IMR-90 (cell line): ENCODE measurements at regions not wholly inside any gene's neighbourhood (a gene's known extent, or its start where the extent isn't known, plus 50 kb on each side); places are given as distances from the start of the nearest gene placed in this dataset.
"Not testable (repeated sequence)": the region's sequence is repeated elsewhere in the genome, so short reads cannot be mapped to it uniquely, and the experiment has no call there.

Experiments
- ATAC-seq: fragments of 200-7000 bp; cut with Tn5 transposase; 2 replicates; pipeline ENCODE4 v1.9.1; 2020; ENCODE audit warnings: low read depth, mild to moderate bottlenecking, moderate library complexity
- BruUV-seq: library from RNA; stranded (reverse); fragments of 400-500 nt; replicated peaks from 2 replicates; lab custom pipeline; 2021; lab: Mats Ljungman, UMichigan
- CTCF ChIA-PET: fragments of 300-600 bp; formaldehyde crosslinking; extraction: SDS; loops from one replicate; lab custom pipeline; 2021; ENCODE audit warnings: antibody characterized with exemption; lab: Yijun Ruan, JAX
- POLR2A ChIA-PET: fragments of 300-600 bp; sonication (Branson Sonifier 250); formaldehyde crosslinking; loops from one replicate; lab custom pipeline; 2022; ENCODE audit warnings: antibody characterized with exemption; ENCODE audit not compliant: unreplicated experiment; lab: Charles Lee
- DNase-seq: peaks from one replicate; pipeline ENCODE4 v3.0.0; 2013
- H2AFZ ChIP-seq: replicated peaks from 2 replicates; pipeline ENCODE3; 2013; ENCODE audit warnings: low read length, mild to moderate bottlenecking; ENCODE audit not compliant: poor library complexity
- H2AK5ac ChIP-seq: 2 replicates; pipeline ENCODE4 v1.6.1; 2013; ENCODE audit warnings: low read depth, low read length, inconsistent platforms
- H2AK9ac ChIP-seq: replicated peaks from 2 replicates; pipeline ENCODE3; 2013; ENCODE audit warnings: mild to moderate bottlenecking, low read depth, low read length, moderate library complexity; ENCODE audit not compliant: poor library complexity
- H2BK120ac ChIP-seq: 2 replicates; pipeline ENCODE4 v1.6.1; 2013; ENCODE audit warnings: low read depth, low read length, inconsistent platforms
- H2BK15ac ChIP-seq: 3 replicates; pipeline ENCODE4 v1.6.1; 2013; ENCODE audit warnings: low read depth, low read length, inconsistent platforms
- H2BK20ac ChIP-seq: 2 replicates; pipeline ENCODE4 v1.6.1; 2013; ENCODE audit warnings: low read depth, mild to moderate bottlenecking, inconsistent platforms, low read length, moderate library complexity
- H2BK5ac ChIP-seq: 2 replicates; pipeline ENCODE4 v1.6.1; 2013; ENCODE audit warnings: mild to moderate bottlenecking, low read depth, low read length, inconsistent platforms; ENCODE audit not compliant: poor library complexity, severe bottlenecking
- H3K14ac ChIP-seq: replicated peaks from 2 replicates; pipeline ENCODE4 v1.6.1; 2013; ENCODE audit warnings: low read depth, low read length, inconsistent platforms
- H3K18ac ChIP-seq: 2 replicates; pipeline ENCODE4 v1.6.1; 2013; ENCODE audit warnings: low read depth, low read length, control low read depth
- H3K23ac ChIP-seq: 2 replicates; pipeline ENCODE4 v1.6.1; 2013; ENCODE audit warnings: low read depth, low read length, inconsistent platforms
- H3K27ac ChIP-seq: 2 replicates; pipeline ENCODE4 v1.5.1; 2013; ENCODE audit warnings: mild to moderate bottlenecking, control low read depth, low read length; ENCODE audit not compliant: insufficient read depth
- H3K27me3 ChIP-seq: 2 replicates; pipeline ENCODE4 v1.6.1; 2013; ENCODE audit warnings: low read length; ENCODE audit not compliant: control insufficient read depth, insufficient read depth
- H3K36me3 ChIP-seq: 2 replicates; pipeline ENCODE4 v1.6.1; 2013; ENCODE audit warnings: low read length, mixed read lengths; ENCODE audit not compliant: control insufficient read depth, insufficient read depth
- H3K4ac ChIP-seq: 2 replicates; pipeline ENCODE4 v1.6.1; 2013; ENCODE audit warnings: low read depth, low read length, inconsistent platforms
- H3K4me1 ChIP-seq: 2 replicates; pipeline ENCODE4 v1.6.1; 2013; ENCODE audit warnings: low read length, mixed read lengths; ENCODE audit not compliant: control insufficient read depth, insufficient read depth
- H3K4me2 ChIP-seq: 2 replicates; pipeline ENCODE4 v1.6.1; 2013; ENCODE audit warnings: low read depth, mild to moderate bottlenecking, control low read depth, low read length, moderate library complexity
- H3K4me3 ChIP-seq: 2 replicates; pipeline ENCODE4 v1.5.1; 2013; ENCODE audit warnings: low read depth, mild to moderate bottlenecking, control low read depth, low read length, moderate library complexity; ENCODE audit not compliant: insufficient read depth
- H3K56ac ChIP-seq: 2 replicates; pipeline ENCODE4 v1.6.1; 2013; ENCODE audit warnings: low read length, inconsistent platforms; ENCODE audit not compliant: insufficient read depth; ENCODE audit errors: extremely low read depth
- H3K79me1 ChIP-seq, 2 experiments: 2 replicates each; pipeline ENCODE4 v1.6.1; 2013; ENCODE audit warnings: low read length in 2 of 2, inconsistent platforms in 1 of 2, low read depth in 1 of 2
- H3K9ac ChIP-seq: 2 replicates; pipeline ENCODE4 v1.6.1; 2013; ENCODE audit warnings: low read depth, low read length, control low read depth
- H3K9me1 ChIP-seq: 2 replicates; pipeline ENCODE4 v1.6.1; 2013; ENCODE audit warnings: low read length, inconsistent platforms; ENCODE audit not compliant: insufficient read depth
- H3K9me3 ChIP-seq: 2 replicates; pipeline ENCODE4 v1.6.1; 2013; ENCODE audit warnings: low read length; ENCODE audit not compliant: control insufficient read depth, insufficient read depth
- H4K20me1 ChIP-seq: 2 replicates; pipeline ENCODE4 v1.6.1; 2013; ENCODE audit warnings: low read length, inconsistent platforms; ENCODE audit not compliant: insufficient read depth
- H4K5ac ChIP-seq: 2 replicates; pipeline ENCODE4 v1.6.1; 2013; ENCODE audit warnings: mild to moderate bottlenecking, low read depth, low read length, control low read depth
- H4K8ac ChIP-seq, 2 experiments: 2 replicates each; pipeline ENCODE4 v1.6.1; 2013; ENCODE audit warnings: low read depth in 2 of 2, low read length in 2 of 2, control low read depth in 1 of 2, inconsistent platforms in 1 of 2
- H4K91ac ChIP-seq: 2 replicates; pipeline ENCODE4 v1.6.1; 2013; ENCODE audit warnings: low read depth, low read length, inconsistent platforms; ENCODE audit not compliant: insufficient read depth
- CTCF ChIP-seq: conservative IDR thresholded peaks from 2 replicates; pipeline ENCODE4 v1.5.1; 2012; ENCODE audit warnings: mild to moderate bottlenecking, low read depth, low read length, improper control_type of control experiment
- NFE2L2 ChIP-seq: fragments of 150-350 bp; IDR thresholded peaks from 2 replicates; pipeline ENCODE4 v1.6.1; 2016; ENCODE audit warnings: low read depth, mild to moderate bottlenecking, low read length
- RAD21 ChIP-seq: IDR thresholded peaks from 2 replicates; pipeline ENCODE4 v1.6.1; 2012; ENCODE audit warnings: low read length, improper control_type of control experiment
- SMC3 ChIP-seq: fragments of 150-350 bp; IDR thresholded peaks from 2 replicates; pipeline ENCODE4 v1.6.1; 2016; ENCODE audit warnings: low read depth, mild to moderate bottlenecking, antibody characterized with exemption, low read length, moderate library complexity
- WGBS, 2 experiments: methylation state at CpG; one replicate each; pipeline versions ENCODE4 v1.1.5 to v1.1.7; 2013; ENCODE audit warnings: missing lambda C conversion rate in 2 of 2; ENCODE audit not compliant: insufficient read length in 1 of 2; ENCODE audit errors: extremely low coverage in 2 of 2; 5-methylcytosine and 5-hydroxymethylcytosine counted together
- dilution Hi-C: fragments of 300-500 bp; cut with HindIII; formaldehyde crosslinking; loops from one replicate; pipeline ENCODE4 v1.14.3; 2018; ENCODE audit warnings: low sequenced_read_pairs; ENCODE audit not compliant: unreplicated experiment
- in situ Hi-C: fragments of 300-500 bp; cut with MboI; formaldehyde crosslinking; loops from 3 replicates; pipeline ENCODE4 v1.14.3; 2019; ENCODE audit warnings: low sequenced_read_pairs, inconsistent platforms, mixed read lengths
- intact Hi-C: fragments of 100-400 bp; cut with micrococcal nuclease; formaldehyde crosslinking; loops from 2 replicates; pipeline ENCODE4 v1.10.0; 2022

DNA sequence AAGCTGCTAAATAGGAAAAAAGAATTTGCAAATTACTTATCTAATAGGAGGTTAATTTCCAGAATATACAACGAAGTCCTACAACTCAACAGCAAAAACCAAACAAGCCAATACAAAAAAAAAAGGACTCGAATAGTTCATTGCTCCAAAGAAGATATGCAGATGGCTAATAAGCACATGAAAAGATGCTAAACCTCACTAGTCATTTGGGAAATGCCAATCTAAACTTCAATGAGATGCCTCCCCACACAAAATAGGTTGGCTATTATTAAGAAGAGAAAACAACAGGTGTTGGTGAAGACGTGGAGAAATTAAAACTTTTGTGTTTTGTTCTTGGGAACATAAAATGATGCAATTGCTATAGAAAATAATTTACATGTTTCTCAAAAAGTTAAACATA, 1634.4 kb upstream of the DDX18 start:
- Histone ChIP-seq H2AK5ac (no peak overlapping the region), H3K4ac (no peak overlapping the region), H2BK120ac (no peak overlapping the region), H2BK5ac (no peak overlapping the region), H3K23ac (no peak overlapping the region), H3K9me1 (no peaks in the 10 kb centered on the region), H4K8ac (no peak overlapping the region), H2BK20ac (no peak overlapping the region), H4K91ac (no peak overlapping the region), H4K20me1 (no peaks in the 10 kb centered on the region), H3K27me3 (no peaks in the 10 kb centered on the region), H3K36me3 (no peaks in the 10 kb centered on the region), H3K14ac (no peak overlapping the region), H3K4me1 (no peaks in the 10 kb centered on the region), H2AFZ (no peak overlapping the region), H3K4me2 (no peak overlapping the region), H4K5ac (no peak overlapping the region), H2AK9ac (no peak overlapping the region), H3K18ac (no peak overlapping the region), H3K56ac (no peak overlapping the region), H3K4me3 (no peak overlapping the region), H2BK15ac (no peak overlapping the region), H3K27ac (no peak overlapping the region), H3K9ac (no peak overlapping the region), H3K79me1 (no peaks in the 10 kb centered on the region), H3K9me3 (peaks cover 5% of the 10 kb centered on the region)
- no peak for DNase-seq
- ATAC-seq, result no peak
- BruUV-seq, result no TSS peak
- TF ChIP-seq SMC3 (no peak), CTCF (no peak), NFE2L2 (no peak), RAD21 (no peak)
- POLR2A ChIA-PET, result no interaction called here
- no CpG with 5 or more reads among the region's 3 CpGs for WGBS, 2 experiments
- CTCF ChIA-PET, result no interaction called here
- in situ Hi-C loops (no loop called here), dilution Hi-C loops (no loop called here), intact Hi-C loops (no loop called here)

DNA sequence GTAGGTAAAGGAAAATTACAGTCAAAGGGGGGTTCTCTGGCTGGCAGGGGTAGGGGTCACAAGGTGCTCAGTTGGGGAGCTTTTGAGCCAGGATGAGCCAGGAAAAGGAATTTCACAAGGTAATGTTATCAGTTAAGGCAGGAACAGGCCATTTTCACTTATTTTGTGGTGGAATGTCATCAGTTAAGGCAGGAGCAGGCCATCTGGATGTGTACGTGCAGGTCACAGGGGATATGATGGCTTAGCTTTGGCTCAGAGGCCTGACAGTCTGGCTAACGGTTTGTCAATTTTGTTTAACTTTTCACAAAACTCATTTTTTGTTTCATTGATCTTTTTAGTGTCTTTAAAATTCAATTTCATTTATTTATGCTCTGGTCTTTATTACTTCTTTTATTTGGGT, 1623.8 kb upstream of the DDX18 start:
- in situ Hi-C loops, H2BK120ac ChIP-seq, H3K27ac ChIP-seq, H3K14ac ChIP-seq, intact Hi-C loops, H3K56ac ChIP-seq, POLR2A ChIA-PET, H3K9me3 ChIP-seq, H2AFZ ChIP-seq, H2BK5ac ChIP-seq, H2BK20ac ChIP-seq, H2AK5ac ChIP-seq, H3K4me3 ChIP-seq, DNase-seq, H3K36me3 ChIP-seq, dilution Hi-C loops, H3K23ac ChIP-seq, H3K4me2 ChIP-seq, H4K8ac ChIP-seq, H3K79me1 ChIP-seq, CTCF ChIA-PET, H3K4me1 ChIP-seq, H3K18ac ChIP-seq, H3K27me3 ChIP-seq, H4K20me1 ChIP-seq, H4K5ac ChIP-seq, H4K91ac ChIP-seq, H3K4ac ChIP-seq, H2AK9ac ChIP-seq, H2BK15ac ChIP-seq, BruUV-seq, ATAC-seq, H3K9ac ChIP-seq, H3K9me1 ChIP-seq: not testable (repeated sequence)
- WGBS, 2 experiments, result no CpG with 5 or more reads among the region's 2 CpGs
